GM12878 (cell line): ENCODE measurements at regions not wholly inside any gene's neighbourhood (a gene's known extent, or its start where the extent isn't known, plus 50 kb on each side); places are given as distances from the start of the nearest gene placed in this dataset.

Experiments
- ATAC-seq: fragments of 200-7000 bp; cut with Tn5 transposase; 3 replicates; pipeline ENCODE4 v1.9.1; 2020; ENCODE audit warnings: mild to moderate bottlenecking, moderate library complexity
- BruUV-seq: library from RNA; stranded (reverse); fragments of 400-500 nt; replicated peaks from 2 replicates; lab custom pipeline; 2021; lab: Mats Ljungman, UMichigan
- CTCF ChIA-PET: fragments of 300-600 bp; sonication (Branson Sonifier 250); formaldehyde crosslinking; extraction: SDS; loops from one replicate; lab custom pipeline; 2021; ENCODE audit warnings: inconsistent platforms; lab: Yijun Ruan, JAX
- POLR2A ChIA-PET: fragments of 350-600 bp; formaldehyde crosslinking; extraction: SDS; loops from one replicate; lab custom pipeline; 2021; ENCODE audit warnings: inconsistent platforms; lab: Charles Lee
- RAD21 ChIA-PET: fragments of 300-600 bp; sonication (Branson Sonifier 250); formaldehyde crosslinking; loops from one replicate; lab custom pipeline; 2023; ENCODE audit warnings: antibody characterized with exemption; ENCODE audit not compliant: unreplicated experiment; lab: Charles Lee
- SMC1A ChIA-PET: fragments of 300-600 bp; sonication (Branson Sonifier 250); formaldehyde crosslinking; loops from one replicate; lab custom pipeline; 2023; ENCODE audit not compliant: unreplicated experiment, uncharacterized antibody; lab: Charles Lee
- DNase-seq: peaks from one replicate; pipeline ENCODE4 v3.0.0-alpha.2; 2011; ENCODE audit warnings: low read depth, low spot score
- FAIRE-seq: peaks from 3 replicates; lab custom pipeline; 2011; peaks lifted over from hg19 to GRCh38; lab: Jason Lieb, UNC
- H2AFZ ChIP-seq: 2 replicates; pipeline ENCODE4 v1.6.0; 2011; ENCODE audit warnings: low read depth, low read length, control low read depth; ENCODE audit not compliant: control insufficient read depth
- H3K27ac ChIP-seq: 2 replicates; pipeline ENCODE4 v1.5.1; 2011; ENCODE audit warnings: control low read depth; ENCODE audit not compliant: control insufficient read depth, insufficient read depth
- H3K27me3 ChIP-seq, 2 experiments: replicated peaks in 1 of 2; 2 replicates each; pipeline versions ENCODE4 v1.6.0 to v1.6.1; 2011; ENCODE audit warnings: low read length in 1 of 2; ENCODE audit not compliant: control insufficient read depth in 2 of 2, insufficient read depth in 2 of 2
- H3K36me3 ChIP-seq, 2 experiments: 2 replicates each; pipeline ENCODE4 v1.5.1; 2011; ENCODE audit warnings: low read length in 1 of 2; ENCODE audit not compliant: control insufficient read depth in 2 of 2, insufficient read depth in 2 of 2
- H3K4me1 ChIP-seq: 2 replicates; pipeline ENCODE4 v1.6.1; 2011; ENCODE audit warnings: mild to moderate bottlenecking, low read length, moderate library complexity, mixed read lengths; ENCODE audit not compliant: control insufficient read depth, insufficient read depth
- H3K4me2 ChIP-seq: 2 replicates; pipeline ENCODE4 v1.6.0; 2011; ENCODE audit warnings: control low read depth; ENCODE audit not compliant: control insufficient read depth, insufficient read depth
- H3K4me3 ChIP-seq: fragments of 200-600 bp; sonication (generic); 2 replicates; pipeline ENCODE4 v1.5.1; 2016
- H3K79me2 ChIP-seq: 2 replicates; pipeline ENCODE4 v1.6.0; 2011; ENCODE audit warnings: low read length; ENCODE audit not compliant: control insufficient read depth, insufficient read depth
- H3K9ac ChIP-seq: 2 replicates; pipeline ENCODE4 v1.8.0; 2011; ENCODE audit warnings: low read length, control low read depth, mixed read lengths; ENCODE audit not compliant: control insufficient read depth, insufficient read depth
- H3K9me3 ChIP-seq: replicated peaks from 3 replicates; pipeline ENCODE4 v1.5.1; 2011; ENCODE audit warnings: mild to moderate bottlenecking, low read length; ENCODE audit not compliant: control insufficient read depth, insufficient read depth
- H4K20me1 ChIP-seq: 2 replicates; pipeline ENCODE4 v1.6.0; 2011; ENCODE audit not compliant: control insufficient read depth, insufficient read depth
- BHLHE40 ChIP-seq, 2 experiments: fragments of 450-650 bp in 1 of 2; IDR thresholded peaks; 2 replicates each; pipeline ENCODE4 v1.6.1; 2011 to 2017; ENCODE audit warnings: low read depth in 2 of 2, borderline replicate concordance in 1 of 2, improper control_type of control experiment in 1 of 2, low read length in 1 of 2, mild to moderate bottlenecking in 1 of 2
- CEBPB ChIP-seq, 2 experiments: fragments of 150-350 bp in 1 of 2; IDR thresholded peaks; 2 replicates each; pipeline ENCODE4 v1.6.1; 2012 to 2014; ENCODE audit warnings: low read depth in 2 of 2, low read length in 2 of 2, borderline replicate concordance in 1 of 2, inconsistent platforms in 1 of 2
- CREB1 ChIP-seq: IDR thresholded peaks from 2 replicates; pipeline ENCODE4 v1.6.1; 2012; ENCODE audit warnings: low read depth, mild to moderate bottlenecking, inconsistent platforms
- KAT2A ChIP-seq: conservative IDR thresholded peaks from 2 replicates; pipeline ENCODE4 v1.6.1; 2011; ENCODE audit warnings: low read depth, low read length; ENCODE audit not compliant: control insufficient read depth
- LARP7 ChIP-seq: fragments of 450-650 bp; IDR thresholded peaks from 2 replicates; pipeline ENCODE4 v1.6.1; 2017; ENCODE audit warnings: mild to moderate bottlenecking
- MEF2B ChIP-seq: fragments of 450-650 bp; IDR thresholded peaks from 2 replicates; pipeline ENCODE4 v1.6.1; 2018; ENCODE audit warnings: mild to moderate bottlenecking, moderate library complexity; ENCODE audit not compliant: partially characterized antibody, poor library complexity, severe bottlenecking
- MLLT1 ChIP-seq: fragments of 450-650 bp; IDR thresholded peaks from 2 replicates; pipeline ENCODE4 v1.6.1; 2016; ENCODE audit warnings: mild to moderate bottlenecking
- NFYA ChIP-seq: IDR thresholded peaks from 2 replicates; pipeline ENCODE4 v1.6.1; 2011; ENCODE audit warnings: low read depth, mild to moderate bottlenecking, low read length, improper control_type of control experiment, borderline replicate concordance
- NR2C1 ChIP-seq: fragments of 450-650 bp; IDR thresholded peaks from 2 replicates; pipeline ENCODE4 v1.6.1; 2017; ENCODE audit warnings: antibody characterized with exemption, mild to moderate bottlenecking, moderate library complexity
- SREBF1 ChIP-seq: IDR thresholded peaks from 2 replicates; pipeline ENCODE4 v1.6.1; 2012; ENCODE audit warnings: mild to moderate bottlenecking, low read length
- SREBF2 ChIP-seq: IDR thresholded peaks from 2 replicates; pipeline ENCODE4 v1.6.1; 2012; ENCODE audit warnings: mild to moderate bottlenecking, low read length
- USF1 ChIP-seq: IDR thresholded peaks from 2 replicates; pipeline ENCODE4 v1.6.1; 2011; ENCODE audit warnings: borderline replicate concordance, low read depth, mild to moderate bottlenecking, moderate library complexity, mixed read lengths, low read length; ENCODE audit not compliant: insufficient read depth; ENCODE audit errors: extremely low read length
- YY1 ChIP-seq: IDR thresholded peaks from 2 replicates; pipeline ENCODE4 v1.6.1; 2011; ENCODE audit warnings: low read depth, mild to moderate bottlenecking, low read length
- WGBS: methylation state at CpG from one replicate; pipeline ENCODE4 v1.1.6; 2016; ENCODE audit warnings: low lambda C conversion rate; ENCODE audit not compliant: insufficient replicate concordance, insufficient coverage; ENCODE audit errors: missing lambda C conversion rate; 5-methylcytosine and 5-hydroxymethylcytosine counted together
- in situ Hi-C: fragments of 300-500 bp; cut with MboI; formaldehyde crosslinking; loops from 9 replicates; pipeline ENCODE4 v1.14.3; 2018; ENCODE audit warnings: mixed read lengths
- intact Hi-C: fragments of 100-400 bp; cut with micrococcal nuclease; formaldehyde crosslinking; loops from one replicate; pipeline ENCODE4 v1.14.2; 2022; ENCODE audit not compliant: unreplicated experiment

- no peak for FAIRE-seq
- no peak overlapping the region for H3K4me2 ChIP-seq
- no peak overlapping the region for H3K4me3 ChIP-seq
- intact Hi-C loops (no loop called here), in situ Hi-C loops (no loop called here)
- H3K9me3 ChIP-seq, result no peaks in the 10 kb centered on the region
- RAD21 ChIA-PET, result no interaction called here
- H3K36me3 ChIP-seq, result no peaks in the 10 kb centered on the region
- POLR2A ChIA-PET, result no interaction called here
- no peaks in the 10 kb centered on the region for H3K79me2 ChIP-seq
- no peaks in the 10 kb centered on the region for H4K20me1 ChIP-seq
- no TSS peak for BruUV-seq
- WGBS, result 92% methylated on average over 1 of the region's 1 CpG
- CTCF ChIA-PET, result interaction anchor here (3.0 kb wide), 1 partner anchor 12 kb away, joined by 14 read pairs; no protein-coding TSS in a partner anchor
- no peaks in the 10 kb centered on the region for H3K4me1 ChIP-seq
- no peak overlapping the region for H2AFZ ChIP-seq
- TF ChIP-seq LARP7 (no peak), MLLT1 (no peak), USF1 (no peak), BHLHE40 (IDR thresholded peaks at IDR 0.05; ENCODE audit: borderline replicate concordance in 1 of 2, low read depth in 2 of 2, low read length in 1 of 2) (no peak), NFYA (no peak), SREBF1 (no peak), KAT2A (no peak), CREB1 (no peak), NR2C1 (no peak), CEBPB (IDR thresholded peaks at IDR 0.05; ENCODE audit: borderline replicate concordance in 1 of 2, low read depth in 2 of 2, low read length in 2 of 2) (no peak), MEF2B (no peak), SREBF2 (no peak), YY1 (no peak)
- ATAC-seq, result no peak
- no peaks in the 10 kb centered on the region; a peak in 1 of 4 replicates for H3K27me3 ChIP-seq
- H3K27ac ChIP-seq, result no peak overlapping the region
- no peak overlapping the region for H3K9ac ChIP-seq
- SMC1A ChIA-PET, result no interaction called here
- no peak for DNase-seq
Observed at GRCh38 chr18:25819746-25820363, 270.6 kb downstream of the SS18 start.
